Posterior vena cava (tissue), 2 donors: ENCODE measurements at regions not wholly inside any gene's neighbourhood (a gene's known extent, or its start where the extent isn't known, plus 50 kb on each side); places are given as distances from the start of the nearest gene placed in this dataset.
"Not testable (repeated sequence)": the region's sequence is repeated elsewhere in the genome, so short reads cannot be mapped to it uniquely, and the experiment has no call there.

Experiments used
- DNase-seq: peaks from one replicate; pipeline ENCODE4 v3.0.0-alpha.2; 2020; ENCODE audit warnings: low spot score
- intact Hi-C, 2 donors: fragments of 100-400 bp; cut with DNase I; formaldehyde crosslinking; loops; one replicate each; pipeline versions ENCODE4 v1.14.1 to v1.14.2; 2022 to 2023
- donor health status: DM: yes; HTN: yes; CAD: no.
- donor health status: DM: yes; HTN: yes; CAD: no.

DNA sequence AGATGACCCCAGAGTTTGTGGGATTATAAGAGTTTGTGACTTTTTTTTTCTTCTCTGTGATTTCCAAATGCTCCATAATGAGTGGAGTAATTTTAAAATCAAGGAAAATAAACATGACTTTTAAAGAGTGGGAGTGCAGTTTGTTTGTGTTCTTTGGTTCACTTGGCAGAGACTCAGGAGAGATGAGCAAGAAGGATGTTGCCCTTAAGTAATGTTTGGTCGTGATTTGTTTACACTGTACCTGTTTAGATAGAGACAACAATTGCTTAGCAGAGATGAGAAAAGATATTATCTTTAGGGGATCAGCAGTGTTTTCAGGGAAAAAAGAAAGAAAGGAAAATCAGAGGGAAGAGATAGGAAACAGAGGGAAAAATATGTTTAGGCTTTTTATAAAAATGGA is 170.8 kb downstream of the ADSS2 start:
- DNase-seq: no peak
- intact Hi-C loops: loop anchor here in 1 of 2 donors (10.0 kb wide), 1 partner anchor 926 kb away; no protein-coding TSS in a partner anchor

GRCh38 chr1:244283772-244284171 is 167.9 kb downstream of the ADSS2 start:
- DNase-seq: no peak
- intact Hi-C loops: loop anchor here in 1 of 2 donors (10.0 kb wide), 1 partner anchor 929 kb away; no protein-coding TSS in a partner anchor

DNA sequence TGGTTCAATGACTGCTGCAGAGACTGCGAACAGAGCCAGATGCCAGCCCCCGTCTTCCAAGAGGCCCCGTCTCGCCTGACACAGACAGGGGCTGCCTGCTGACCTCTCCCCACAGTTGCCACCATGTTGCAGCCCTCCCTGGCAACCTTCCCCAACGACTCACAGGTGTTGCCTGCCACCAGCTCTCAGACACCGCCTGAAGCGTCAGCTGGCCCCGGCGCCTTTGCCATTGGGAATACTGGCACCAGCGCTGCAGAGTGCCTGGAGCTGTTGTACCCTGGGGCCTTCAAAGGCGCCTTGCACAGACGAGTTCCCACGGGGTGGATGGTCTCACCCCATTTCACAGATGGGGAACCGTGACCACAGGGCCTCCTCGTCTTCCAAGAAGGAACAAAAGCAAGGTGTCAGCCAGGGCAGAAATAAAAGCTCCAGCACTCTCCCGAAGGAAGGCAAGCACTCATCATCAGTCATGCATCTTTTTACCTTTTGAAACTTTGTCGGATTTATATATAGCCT is 167.0 kb downstream of the ADSS2 start:
- DNase-seq: no peak
- intact Hi-C loops: loop anchor here in 1 of 2 donors (10.0 kb wide), 1 partner anchor 930 kb away; no protein-coding TSS in a partner anchor

DNA sequence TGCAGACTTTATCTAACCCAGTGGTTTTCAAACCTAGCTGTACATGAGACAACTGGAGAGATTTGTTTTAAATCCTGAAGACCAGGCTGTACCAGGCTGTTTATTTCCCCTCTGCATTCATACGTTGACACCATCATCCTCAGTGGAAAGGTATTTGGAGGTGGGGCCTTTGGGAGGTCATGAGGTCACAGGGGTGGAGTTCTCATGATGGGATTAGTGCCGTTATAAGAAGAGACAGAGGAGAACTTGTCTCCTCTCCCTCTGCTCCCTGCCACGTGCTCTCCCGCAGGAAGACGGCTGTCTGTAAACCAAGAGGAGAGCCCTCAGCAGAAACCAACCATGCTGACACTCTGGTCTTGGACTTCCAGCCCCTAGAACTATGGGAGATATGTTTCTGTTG is 165.4 kb downstream of the ADSS2 start:
- DNase-seq: no peak
- intact Hi-C loops: loop anchor here in 1 of 2 donors (10.0 kb wide), 1 partner anchor 932 kb away; no protein-coding TSS in a partner anchor

- DNase-seq: no peak
- intact Hi-C loops: loop anchor here in 1 of 2 donors (10.0 kb wide), 1 partner anchor 933 kb away; no protein-coding TSS in a partner anchor
Observed at GRCh38 chr1:244287726-244288125, 164.0 kb downstream of the ADSS2 start.

- intact Hi-C loops: loop anchor here in 1 of 2 donors (10.0 kb wide), 1 partner anchor 934 kb away; no protein-coding TSS in a partner anchor
- DNase-seq: no peak
Observed at GRCh38 chr1:244288663-244289062, 163.0 kb downstream of the ADSS2 start.

GRCh38 chr1:244289991-244290785 is 161.5 kb downstream of the ADSS2 start:
- no peak for DNase-seq
- intact Hi-C loops: loop anchor here (10.0 kb wide), 2 partner anchors 935 to 945 kb away; no protein-coding TSS in a partner anchor

- DNase-seq: no peak
- intact Hi-C loops: loop anchor here in 1 of 2 donors (10.0 kb wide), 1 partner anchor 947 kb away; no protein-coding TSS in a partner anchor
Observed at GRCh38 chr1:244291236-244292201, 160.2 kb downstream of the ADSS2 start.

DNA sequence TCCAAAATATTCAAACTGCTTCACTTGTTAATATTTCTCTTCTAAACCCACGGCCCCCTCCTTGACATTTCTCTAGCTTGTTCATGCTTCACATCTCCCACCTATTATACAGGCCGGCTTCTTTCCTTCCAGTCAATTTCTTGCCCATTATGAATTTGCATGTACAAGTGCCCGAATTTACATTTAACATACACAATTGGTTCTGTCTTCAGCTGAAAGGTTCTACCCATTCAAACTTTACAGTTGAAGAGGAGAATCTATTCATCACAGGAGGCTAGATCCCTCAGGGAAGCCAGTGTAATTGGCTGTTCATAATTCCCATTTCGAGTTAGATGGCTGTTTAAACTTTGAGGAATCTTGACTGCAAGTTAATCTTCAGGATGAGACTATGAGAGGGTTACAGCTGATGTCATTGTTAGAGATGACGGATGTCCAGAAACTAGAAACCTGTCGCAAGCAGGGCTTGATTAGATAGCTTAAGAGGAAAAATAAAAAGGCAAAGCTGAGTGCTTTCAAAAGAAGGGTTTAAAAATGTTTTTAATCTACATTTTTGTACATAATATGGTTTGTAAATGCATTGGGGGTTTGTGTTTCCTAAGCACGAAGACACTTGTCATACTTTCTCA is 157.0 kb downstream of the ADSS2 start:
- intact Hi-C loops: loop anchor here in 1 of 2 donors (10.0 kb wide), 1 partner anchor 950 kb away; no protein-coding TSS in a partner anchor
- DNase-seq: no peak

GRCh38 chr1:244296003-244296402 is 155.7 kb downstream of the ADSS2 start:
- intact Hi-C loops: loop anchor here in 1 of 2 donors (10.0 kb wide), 1 partner anchor 951 kb away; no protein-coding TSS in a partner anchor
- no peak for DNase-seq

- no peak for DNase-seq
- intact Hi-C loops: loop anchor here in 1 of 2 donors (10.0 kb wide), 1 partner anchor 952 kb away; no protein-coding TSS in a partner anchor
Observed at GRCh38 chr1:244296447-244296846, 155.3 kb downstream of the ADSS2 start.

- intact Hi-C loops: loop anchor here in 1 of 2 donors (10.0 kb wide), 1 partner anchor 952 kb away; no protein-coding TSS in a partner anchor
- no peak for DNase-seq
Observed at GRCh38 chr1:244297087-244297486, 154.6 kb downstream of the ADSS2 start.

DNA sequence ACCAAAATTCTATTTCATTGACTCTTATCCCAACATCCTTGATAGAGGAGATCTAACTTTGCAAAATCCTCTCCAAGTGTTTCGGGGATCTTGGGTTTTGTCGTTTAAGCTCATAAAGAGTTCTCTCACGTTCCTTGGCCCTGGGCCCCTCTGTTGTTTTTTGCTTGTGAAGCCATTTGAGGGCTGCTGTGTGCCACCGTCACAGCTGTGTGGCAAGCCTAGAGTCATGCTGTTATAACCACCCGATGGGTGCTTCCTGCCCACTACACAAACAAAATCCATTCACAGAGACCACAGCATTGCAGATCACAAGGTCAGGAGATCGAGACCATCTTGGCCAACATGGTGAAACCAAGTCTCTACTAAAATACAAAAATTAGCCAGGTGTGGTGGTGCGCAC is 154.1 kb downstream of the ADSS2 start:
- intact Hi-C loops: loop anchor here in 1 of 2 donors (10.0 kb wide), 1 partner anchor 953 kb away; no protein-coding TSS in a partner anchor
- DNase-seq: no peak

DNA sequence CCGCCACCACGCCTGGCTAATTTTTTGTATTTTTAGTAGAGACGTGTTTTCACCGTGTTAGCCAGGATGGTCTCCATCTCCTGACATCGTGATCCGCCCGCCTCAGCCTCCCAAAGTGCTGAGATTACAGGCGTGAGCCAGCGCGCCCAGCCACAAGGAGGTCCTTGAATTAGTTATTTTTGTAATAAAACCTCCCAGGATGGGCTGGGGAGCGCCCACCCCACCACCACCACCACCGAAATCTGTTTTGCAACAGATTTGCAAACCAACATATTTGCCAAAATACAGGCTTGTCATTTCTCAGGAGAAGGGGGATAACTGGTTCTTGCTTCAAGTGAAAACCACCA is 151.7 kb downstream of the ADSS2 start:
- intact Hi-C loops, DNase-seq: not testable (repeated sequence)

DNA sequence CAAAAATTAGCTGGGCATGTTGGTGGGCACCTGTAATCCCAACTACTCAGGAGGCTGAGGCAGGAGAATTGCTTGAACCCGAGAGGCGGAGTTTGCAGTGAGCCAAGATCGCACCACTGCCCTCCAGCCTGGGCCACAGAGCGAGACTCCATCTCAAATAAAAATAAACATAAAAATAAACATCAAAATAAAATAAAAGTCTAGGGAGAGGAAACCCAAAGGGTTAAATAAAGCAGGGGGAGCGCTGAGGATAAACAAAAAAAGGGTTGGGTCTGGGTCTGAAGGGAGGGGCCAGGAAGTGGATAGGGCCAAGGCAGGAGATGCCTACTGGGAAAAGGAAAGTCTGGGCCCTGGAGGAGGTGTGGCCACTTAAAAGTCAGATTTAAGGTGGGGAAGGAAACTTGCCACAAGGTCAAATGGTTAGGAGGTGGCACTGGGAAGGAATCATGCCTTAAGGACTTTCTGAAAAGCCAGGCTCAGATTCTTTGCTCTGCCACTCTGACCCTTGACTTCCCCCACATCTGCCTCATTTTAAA is 150.0 kb downstream of the ADSS2 start:
- intact Hi-C loops: no loop called here
- DNase-seq: no peak

GRCh38 chr1:244302876-244303609 is 148.7 kb downstream of the ADSS2 start:
- DNase-seq: peak; percentile 40
- intact Hi-C loops: no loop called here

GRCh38 chr1:244303610-244303969 is 148.1 kb downstream of the ADSS2 start:
- intact Hi-C loops: no loop called here
- DNase-seq: peak; percentile 15

DNA sequence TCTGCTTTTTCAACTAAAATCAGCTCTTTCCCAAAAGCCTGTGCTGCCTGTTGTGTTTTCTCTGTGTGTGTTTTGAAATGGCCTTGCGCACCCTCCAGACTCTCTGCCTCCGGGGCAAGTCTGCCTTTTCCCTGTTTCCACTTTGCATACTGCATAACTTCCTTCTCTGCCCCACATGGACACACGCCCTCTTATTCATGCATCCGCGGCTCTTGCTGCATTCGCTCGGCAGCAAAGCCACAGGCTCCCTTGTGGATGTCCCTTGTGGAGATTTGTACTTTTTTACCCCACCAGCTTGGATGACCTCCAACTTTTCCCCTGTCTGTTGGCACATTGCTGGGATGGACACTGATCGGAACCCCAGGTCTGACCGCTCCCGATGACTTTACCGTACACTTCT is 147.6 kb downstream of the ADSS2 start:
- DNase-seq: peak; percentile 57
- intact Hi-C loops: no loop called here
